ENCODE measurements at regions not wholly inside any gene's neighbourhood (a gene's known extent, or its start where the extent isn't known, plus 50 kb on each side); places are given as distances from the start of the nearest gene placed in this dataset.

DNA sequence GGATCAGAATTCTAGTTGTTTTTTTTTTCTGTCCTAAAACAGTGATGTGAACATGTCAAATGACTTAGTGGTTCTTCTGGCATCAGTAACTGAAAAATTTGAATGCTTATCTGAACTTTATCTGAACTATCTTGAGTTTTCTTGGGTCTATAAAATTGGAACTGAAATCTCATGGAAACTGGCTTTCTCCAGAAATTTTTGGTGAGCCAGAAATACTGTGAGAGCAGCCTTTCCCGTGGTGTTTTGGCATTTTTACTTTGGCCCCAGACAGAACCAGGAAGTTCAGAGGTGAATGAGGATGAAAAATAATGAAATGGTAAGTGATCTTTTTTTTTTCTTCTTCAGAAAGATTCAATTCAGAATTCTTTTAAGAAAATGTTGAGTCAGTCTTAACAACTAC lies 89.5 kb upstream of the CCDC91 start:
- no TSS peak for BruUV-seq (replicated peaks)
- no peaks in the 10 kb centered on the region for H3K27me3 ChIP-seq (ENCODE audit: control insufficient read depth in 1 of 2, insufficient read depth in 2 of 2, low read length in 2 of 2)
- CTCF ChIA-PET (ENCODE audit: low intra/inter-chr PET ratio, low total read pairs): no interaction called here
- H3K36me3 ChIP-seq (replicated peaks in 1 of 2; ENCODE audit: control insufficient read depth in 1 of 2, insufficient read depth in 2 of 2, low read length in 2 of 2): no peaks in the 10 kb centered on the region
- no peaks in the 10 kb centered on the region for H4K20me1 ChIP-seq (ENCODE audit: insufficient read depth, low read length)
- WGBS (ENCODE audit: low lambda C conversion rate): 0% methylated on average over 1 of the region's 1 CpG
- no peak overlapping the region for H3K27ac ChIP-seq (ENCODE audit: extremely low read length, insufficient read depth, low read length)
- no peaks in the 10 kb centered on the region for H3K9me3 ChIP-seq (ENCODE audit: low read length)
- intact Hi-C loops (cut with micrococcal nuclease; ENCODE audit: unreplicated experiment): no loop called here
- H3K79me2 ChIP-seq (ENCODE audit: insufficient read depth, low read length): no peaks in the 10 kb centered on the region
- no peak overlapping the region for H3K4me2 ChIP-seq (ENCODE audit: low read depth, low read length)
- H3K4me3 ChIP-seq (replicated peaks in 1 of 3; ENCODE audit: insufficient read depth in 1 of 3, low read depth in 2 of 3, low read length in 3 of 3): no peak overlapping the region
- no peak for ATAC-seq
- H3K9ac ChIP-seq (ENCODE audit: insufficient read depth, low read depth, low read length): no peak overlapping the region
- POLR2A ChIA-PET: no interaction called here
- H2AFZ ChIP-seq (ENCODE audit: low read length): no peak overlapping the region
- TF ChIP-seq, protein P1, sequence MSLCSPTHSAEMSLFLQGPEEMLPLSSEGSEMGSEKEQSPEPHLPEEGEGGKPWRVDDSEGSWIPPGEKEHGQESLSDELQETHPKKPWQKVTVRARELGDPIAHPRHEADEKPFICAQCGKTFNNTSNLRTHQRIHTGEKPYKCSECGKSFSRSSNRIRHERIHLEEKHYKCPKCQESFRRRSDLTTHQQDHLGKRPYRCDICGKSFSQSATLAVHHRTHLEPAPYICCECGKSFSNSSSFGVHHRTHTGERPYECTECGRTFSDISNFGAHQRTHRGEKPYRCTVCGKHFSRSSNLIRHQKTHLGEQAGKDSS (CRISPR knock-in tag; IDR thresholded peaks at IDR 0.05; ENCODE audit: borderline replicate concordance, low read depth): no peak
- no peak for TF ChIP-seq ZNF549 (CRISPR knock-in tag; IDR thresholded peaks at IDR 0.05)
- TF ChIP-seq MLLT10 (CRISPR knock-in tag; IDR thresholded peaks at IDR 0.05): no peak
- TF ChIP-seq DR1 (CRISPR knock-in tag; IDR thresholded peaks at IDR 0.05): no peak
- TF ChIP-seq, protein P2, sequence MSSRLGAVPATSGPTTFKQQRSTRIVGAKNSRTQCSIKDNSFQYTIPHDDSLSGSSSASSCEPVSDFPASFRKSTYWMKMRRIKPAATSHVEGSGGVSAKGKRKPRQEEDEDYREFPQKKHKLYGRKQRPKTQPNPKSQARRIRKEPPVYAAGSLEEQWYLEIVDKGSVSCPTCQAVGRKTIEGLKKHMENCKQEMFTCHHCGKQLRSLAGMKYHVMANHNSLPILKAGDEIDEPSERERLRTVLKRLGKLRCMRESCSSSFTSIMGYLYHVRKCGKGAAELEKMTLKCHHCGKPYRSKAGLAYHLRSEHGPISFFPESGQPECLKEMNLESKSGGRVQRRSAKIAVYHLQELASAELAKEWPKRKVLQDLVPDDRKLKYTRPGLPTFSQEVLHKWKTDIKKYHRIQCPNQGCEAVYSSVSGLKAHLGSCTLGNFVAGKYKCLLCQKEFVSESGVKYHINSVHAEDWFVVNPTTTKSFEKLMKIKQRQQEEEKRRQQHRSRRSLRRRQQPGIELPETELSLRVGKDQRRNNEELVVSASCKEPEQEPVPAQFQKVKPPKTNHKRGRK (CRISPR knock-in tag; IDR thresholded peaks at IDR 0.05): no peak
- no peak for TF ChIP-seq FOXO1 (CRISPR knock-in tag; IDR thresholded peaks at IDR 0.05)
- no peak for TF ChIP-seq SALL1 (CRISPR knock-in tag; IDR thresholded peaks at IDR 0.05)
- TF ChIP-seq NR2C2 (CRISPR knock-in tag; IDR thresholded peaks at IDR 0.05; ENCODE audit: borderline replicate concordance): no peak
- TF ChIP-seq, protein P3, sequence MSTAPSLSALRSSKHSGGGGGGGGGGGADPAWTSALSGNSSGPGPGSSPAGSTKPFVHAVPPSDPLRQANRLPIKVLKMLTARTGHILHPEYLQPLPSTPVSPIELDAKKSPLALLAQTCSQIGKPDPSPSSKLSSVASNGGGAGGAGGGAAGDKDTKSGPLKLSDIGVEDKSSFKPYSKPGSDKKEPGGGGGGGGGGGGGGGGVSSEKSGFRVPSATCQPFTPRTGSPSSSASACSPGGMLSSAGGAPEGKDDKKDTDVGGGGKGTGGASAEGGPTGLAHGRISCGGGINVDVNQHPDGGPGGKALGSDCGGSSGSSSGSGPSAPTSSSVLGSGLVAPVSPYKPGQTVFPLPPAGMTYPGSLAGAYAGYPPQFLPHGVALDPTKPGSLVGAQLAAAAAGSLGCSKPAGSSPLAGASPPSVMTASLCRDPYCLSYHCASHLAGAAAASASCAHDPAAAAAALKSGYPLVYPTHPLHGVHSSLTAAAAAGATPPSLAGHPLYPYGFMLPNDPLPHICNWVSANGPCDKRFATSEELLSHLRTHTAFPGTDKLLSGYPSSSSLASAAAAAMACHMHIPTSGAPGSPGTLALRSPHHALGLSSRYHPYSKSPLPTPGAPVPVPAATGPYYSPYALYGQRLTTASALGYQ (CRISPR knock-in tag; IDR thresholded peaks at IDR 0.05): no peak
- TF ChIP-seq SRSF1 (optimal IDR thresholded peaks at IDR 0.05; ENCODE audit: low read depth, low read length): no peak
- TF ChIP-seq ZNF329 (CRISPR knock-in tag; IDR thresholded peaks at IDR 0.05; ENCODE audit: low read depth): no peak
- TF ChIP-seq, protein P4, sequence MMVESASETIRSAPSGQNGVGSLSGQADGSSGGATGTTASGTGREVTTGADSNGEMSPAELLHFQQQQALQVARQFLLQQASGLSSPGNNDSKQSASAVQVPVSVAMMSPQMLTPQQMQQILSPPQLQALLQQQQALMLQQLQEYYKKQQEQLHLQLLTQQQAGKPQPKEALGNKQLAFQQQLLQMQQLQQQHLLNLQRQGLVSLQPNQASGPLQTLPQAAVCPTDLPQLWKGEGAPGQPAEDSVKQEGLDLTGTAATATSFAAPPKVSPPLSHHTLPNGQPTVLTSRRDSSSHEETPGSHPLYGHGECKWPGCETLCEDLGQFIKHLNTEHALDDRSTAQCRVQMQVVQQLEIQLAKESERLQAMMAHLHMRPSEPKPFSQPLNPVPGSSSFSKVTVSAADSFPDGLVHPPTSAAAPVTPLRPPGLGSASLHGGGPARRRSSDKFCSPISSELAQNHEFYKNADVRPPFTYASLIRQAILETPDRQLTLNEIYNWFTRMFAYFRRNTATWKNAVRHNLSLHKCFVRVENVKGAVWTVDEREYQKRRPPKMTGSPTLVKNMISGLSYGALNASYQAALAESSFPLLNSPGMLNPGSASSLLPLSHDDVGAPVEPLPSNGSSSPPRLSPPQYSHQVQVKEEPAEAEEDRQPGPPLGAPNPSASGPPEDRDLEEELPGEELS (CRISPR knock-in tag; IDR thresholded peaks at IDR 0.05): no peak
- TF ChIP-seq NPAS2 (CRISPR knock-in tag; IDR thresholded peaks at IDR 0.05; ENCODE audit: borderline replicate concordance): no peak
- TF ChIP-seq DPF2 (CRISPR knock-in tag; IDR thresholded peaks at IDR 0.05; ENCODE audit: borderline replicate concordance, low read depth): no peak
- TF ChIP-seq ZNF546 (CRISPR knock-in tag; conservative IDR thresholded peaks at IDR 0.05): no peak
- FAIRE-seq: no peak
- in situ Hi-C loops (cut with HindIII; ENCODE audit: extremely low pct_ligation_motif_present, low pct_unique_long_range_greater_than_20kb): no loop called here
- H3K4me1 ChIP-seq (ENCODE audit: insufficient read depth, low read length): no peaks in the 10 kb centered on the region
- no peak for DNase-seq (ENCODE audit: low spot score)
